GM04503 (cell line): ENCODE measurements at regions not wholly inside any gene's neighbourhood (a gene's known extent, or its start where the extent isn't known, plus 50 kb on each side); places are given as distances from the start of the nearest gene placed in this dataset.
A peak's percentile ranks its signal among the peaks of the same experiment; 100 is the strongest.
"Not testable (repeated sequence)": the region's sequence is repeated elsewhere in the genome, so short reads cannot be mapped to it uniquely, and the experiment has no call there.

ENCODE experiments used
- DNase-seq: peaks from one replicate; pipeline ENCODE4 v3.0.0-alpha.2; 2012; ENCODE audit warnings: low read depth

DNA sequence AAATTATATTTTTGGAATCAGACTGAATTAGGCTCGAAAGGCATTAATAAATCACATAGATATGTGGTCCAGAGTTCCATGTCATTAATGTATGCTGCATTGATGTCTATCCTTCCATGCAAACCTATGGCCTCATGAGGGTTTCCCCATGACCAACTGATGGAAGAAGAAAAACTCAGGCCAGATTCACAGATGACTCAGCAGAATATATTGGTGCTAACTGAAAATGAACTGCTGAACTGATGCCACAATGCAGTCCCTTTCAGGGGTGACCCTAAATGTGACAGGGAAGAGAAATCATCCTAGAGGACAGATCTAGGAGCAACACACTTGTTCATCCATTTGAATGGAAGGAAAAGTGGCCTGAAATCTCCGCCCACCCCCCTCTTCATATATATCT lies 110.5 kb upstream of the KCND3 start:
- no peak for DNase-seq

DNA sequence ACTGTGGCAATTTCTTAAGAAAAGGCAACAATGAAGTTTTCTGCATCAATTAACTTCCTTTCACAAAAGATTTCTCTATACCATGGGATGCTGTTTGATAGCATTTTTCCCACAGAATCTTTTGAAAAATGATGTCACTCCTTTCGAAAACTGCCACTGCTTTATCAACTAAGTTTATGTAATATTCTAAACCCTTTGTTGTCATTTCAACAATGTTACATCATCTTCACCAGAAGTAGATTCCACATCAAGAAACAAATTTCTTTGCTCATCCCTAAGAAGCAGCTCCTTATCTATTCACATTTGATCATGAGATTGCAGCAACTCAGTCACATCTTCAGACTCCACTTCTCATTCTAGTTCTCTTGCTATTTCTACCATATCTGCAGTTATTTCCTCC lies 116.1 kb upstream of the KCND3 start:
- DNase-seq = no peak

DNA sequence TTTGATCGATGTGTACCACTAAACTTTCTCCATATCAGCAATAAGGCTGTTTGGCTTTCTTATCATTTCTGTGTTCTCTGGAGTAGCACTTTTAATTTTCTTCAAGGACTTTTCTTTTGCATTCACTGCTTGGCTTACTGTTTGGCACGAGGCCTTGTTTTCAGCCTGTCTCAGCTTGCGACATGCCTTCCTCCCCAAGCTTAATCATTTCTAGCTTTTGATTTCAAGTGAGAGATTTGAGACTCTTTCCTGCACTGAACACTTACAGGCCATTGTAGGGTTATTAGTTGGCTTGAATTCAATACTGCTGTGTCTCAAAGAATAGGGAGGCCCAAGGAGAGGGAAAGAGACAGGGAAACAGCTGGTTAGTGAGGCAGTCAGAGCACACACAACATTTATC lies 120.6 kb upstream of the KCND3 start:
- no peak for DNase-seq

DNA sequence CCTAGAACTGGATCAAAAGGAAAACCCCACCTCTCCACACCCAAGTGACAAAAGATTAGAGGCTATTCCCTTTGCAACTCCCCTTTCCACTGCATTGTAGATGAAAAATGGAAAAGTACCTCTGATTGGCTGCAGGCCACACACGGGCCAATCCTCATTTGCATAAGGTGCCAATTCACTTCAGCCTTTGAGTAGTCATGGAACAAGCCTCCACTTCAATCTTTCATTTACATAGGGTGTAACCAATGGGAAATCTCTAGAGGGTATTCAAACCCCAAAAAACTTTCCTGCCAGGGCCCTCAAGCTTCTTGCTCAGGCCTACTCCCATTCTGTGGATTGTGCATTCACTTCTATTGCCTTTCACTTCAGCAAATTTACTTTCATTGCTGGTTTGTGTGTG lies 122.3 kb upstream of the KCND3 start:
- no peak for DNase-seq

DNA sequence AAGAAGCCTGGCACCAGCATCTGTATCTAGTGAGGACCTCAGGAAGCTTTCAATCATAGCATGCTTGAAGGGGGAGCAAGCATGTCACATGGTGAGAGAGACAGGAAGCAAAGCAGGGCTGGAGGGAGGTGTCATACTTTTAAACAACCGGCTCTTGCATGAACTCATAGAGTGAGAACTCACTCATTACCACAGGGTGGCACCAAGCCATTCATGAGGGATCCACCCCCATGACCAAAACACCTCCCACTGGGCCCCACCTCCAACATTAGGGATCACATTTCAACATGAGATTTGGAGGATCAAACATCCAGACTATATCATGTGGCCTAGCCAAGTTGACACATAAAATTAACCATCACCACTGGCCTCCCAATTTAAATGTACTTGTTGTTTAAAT lies 125.1 kb upstream of the KCND3 start:
- no peak for DNase-seq

DNA sequence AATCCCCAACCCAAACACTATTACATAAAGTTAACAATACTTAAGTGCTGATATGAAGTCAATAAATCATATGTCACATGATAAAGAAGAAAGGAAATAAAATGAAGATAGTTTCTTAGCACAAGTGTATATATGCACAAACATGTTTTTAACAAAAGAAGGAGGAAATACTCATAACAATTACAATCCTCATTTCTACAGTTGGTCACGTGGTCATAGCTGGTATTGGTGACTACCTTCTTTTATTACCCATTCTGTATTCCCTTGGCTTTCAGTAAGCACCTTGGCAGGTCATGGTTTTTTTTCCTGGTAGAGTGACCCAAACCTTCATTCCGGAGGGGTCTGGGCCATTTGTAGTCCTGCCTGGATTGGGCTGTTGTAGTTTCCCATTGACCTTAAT lies 137.1 kb upstream of the KCND3 start:
- DNase-seq = no peak

DNA sequence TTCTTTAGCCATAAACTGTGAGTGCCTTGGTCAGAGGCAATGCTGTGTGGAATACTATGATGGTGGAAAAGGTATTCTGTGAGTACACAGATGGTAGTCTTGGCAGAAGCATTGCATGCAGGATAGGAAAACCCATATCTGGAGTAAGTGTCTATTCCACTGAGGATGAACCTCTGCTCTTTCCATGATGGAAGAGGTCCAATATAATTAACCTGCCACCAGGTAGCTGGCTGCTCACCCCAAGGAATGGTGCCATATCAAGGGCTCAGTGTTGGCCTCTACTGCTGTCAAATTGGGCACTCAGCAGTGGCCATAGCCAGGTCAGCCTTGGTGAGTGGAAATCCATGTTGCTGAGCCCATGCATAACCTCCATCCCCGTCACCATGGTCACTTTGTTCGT lies 138.1 kb upstream of the KCND3 start:
- DNase-seq = not testable (repeated sequence)

DNA sequence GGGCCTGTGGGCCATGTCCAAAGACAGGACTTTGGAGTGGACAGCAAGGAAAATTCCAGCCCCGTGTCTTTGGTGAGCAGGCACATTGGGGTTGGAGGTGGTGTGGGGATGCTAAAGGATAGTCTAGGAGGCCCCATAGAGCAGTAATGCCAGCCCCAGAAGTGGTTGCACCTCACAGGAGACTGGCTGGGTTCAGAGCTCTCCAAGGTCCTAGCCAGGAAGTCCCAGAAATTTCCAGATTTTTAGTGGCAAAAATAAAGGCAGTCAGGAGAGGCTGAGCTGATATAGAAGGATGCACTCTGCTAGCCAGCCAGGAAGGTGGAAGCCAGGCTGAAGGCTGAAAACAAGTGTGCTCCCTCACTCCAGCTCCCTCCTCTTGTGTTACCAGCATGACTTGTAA lies 144.0 kb upstream of the KCND3 start:
- DNase-seq = no peak

DNA sequence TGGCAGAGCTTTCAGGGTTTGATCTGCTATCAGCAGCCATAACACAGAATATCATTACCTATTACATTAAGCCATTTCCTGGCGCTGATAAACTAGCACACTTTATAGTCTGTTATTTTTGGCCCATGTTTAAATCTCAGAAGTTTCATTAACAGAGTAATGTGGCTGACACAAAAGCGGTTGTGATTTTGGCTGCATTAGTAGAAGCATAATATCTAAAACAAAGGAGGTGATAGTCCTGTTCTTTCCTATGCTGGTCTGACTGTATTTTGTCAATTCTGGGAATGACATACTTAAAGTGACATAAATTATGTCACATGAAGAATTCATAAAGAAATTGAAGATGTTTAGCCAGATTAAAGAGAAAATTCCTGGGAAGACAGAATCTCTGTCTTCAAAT lies 151.3 kb upstream of the KCND3 start:
- no peak for DNase-seq

DNA sequence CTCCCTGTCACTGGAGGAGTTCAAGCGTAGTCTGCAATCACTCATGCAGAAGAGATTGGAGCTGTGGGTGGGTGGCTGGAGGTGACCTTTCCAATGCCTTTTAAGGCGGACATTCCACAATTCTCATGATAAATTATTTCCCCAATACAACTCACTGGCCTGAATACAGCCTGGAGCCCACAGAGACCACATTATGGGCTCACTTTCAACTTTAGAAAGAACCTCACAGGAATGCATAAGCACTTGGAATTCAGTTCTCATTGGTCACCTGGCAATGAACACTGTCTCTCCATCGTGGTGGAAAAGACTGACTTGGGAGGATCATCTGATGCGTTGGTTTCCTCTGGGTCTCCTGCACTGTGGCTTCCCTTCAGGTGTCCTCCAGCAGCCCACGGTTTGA lies 151.8 kb upstream of the KCND3 start:
- no peak for DNase-seq

DNA sequence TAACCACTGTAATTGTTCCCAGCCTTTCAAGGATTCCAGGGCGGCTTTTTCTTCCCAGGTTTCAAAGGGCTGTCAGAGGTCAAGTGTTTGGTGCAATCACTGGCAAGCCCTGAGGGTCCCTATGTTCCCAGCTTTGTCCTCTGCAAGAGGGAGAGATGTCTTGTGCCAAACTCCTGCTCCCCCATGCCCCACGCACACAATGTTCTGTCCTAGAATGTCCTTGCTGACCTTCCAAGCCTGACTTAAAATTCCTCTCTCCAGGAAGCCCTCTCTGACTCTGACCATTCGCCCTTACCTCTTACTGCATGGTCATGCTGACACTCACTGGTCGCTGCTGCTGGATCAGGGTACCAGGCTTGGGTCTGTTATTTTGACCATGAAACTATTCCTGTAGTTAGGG lies 152.5 kb upstream of the KCND3 start:
- DNase-seq = no peak

DNA sequence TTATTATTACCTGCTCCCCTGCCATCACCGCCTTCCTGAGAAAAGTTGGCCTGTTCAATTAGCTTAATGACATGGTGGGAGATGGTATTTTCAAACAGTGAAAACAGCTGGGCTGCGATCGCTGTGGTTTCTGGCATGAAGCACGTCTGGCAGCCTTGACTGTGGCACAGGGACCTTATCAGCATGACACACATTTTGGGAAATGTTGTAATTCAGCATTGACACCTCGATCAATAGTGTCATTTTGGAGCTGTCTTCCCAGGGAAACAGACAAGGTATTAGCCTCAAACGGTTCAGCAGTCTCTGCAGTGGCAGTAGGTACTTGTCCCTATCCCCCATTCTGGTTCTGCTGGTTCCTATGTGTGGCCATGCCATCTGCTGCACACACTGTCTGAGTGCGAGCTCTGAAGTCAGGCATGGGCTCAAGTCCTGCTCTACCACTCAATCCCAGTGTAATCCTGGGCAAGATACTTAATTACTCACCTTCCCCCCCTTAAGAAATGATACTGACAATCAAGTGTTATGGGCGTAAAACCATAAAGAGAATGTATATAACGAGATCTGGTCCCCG lies 154.5 kb upstream of the KCND3 start:
- no peak for DNase-seq

DNA sequence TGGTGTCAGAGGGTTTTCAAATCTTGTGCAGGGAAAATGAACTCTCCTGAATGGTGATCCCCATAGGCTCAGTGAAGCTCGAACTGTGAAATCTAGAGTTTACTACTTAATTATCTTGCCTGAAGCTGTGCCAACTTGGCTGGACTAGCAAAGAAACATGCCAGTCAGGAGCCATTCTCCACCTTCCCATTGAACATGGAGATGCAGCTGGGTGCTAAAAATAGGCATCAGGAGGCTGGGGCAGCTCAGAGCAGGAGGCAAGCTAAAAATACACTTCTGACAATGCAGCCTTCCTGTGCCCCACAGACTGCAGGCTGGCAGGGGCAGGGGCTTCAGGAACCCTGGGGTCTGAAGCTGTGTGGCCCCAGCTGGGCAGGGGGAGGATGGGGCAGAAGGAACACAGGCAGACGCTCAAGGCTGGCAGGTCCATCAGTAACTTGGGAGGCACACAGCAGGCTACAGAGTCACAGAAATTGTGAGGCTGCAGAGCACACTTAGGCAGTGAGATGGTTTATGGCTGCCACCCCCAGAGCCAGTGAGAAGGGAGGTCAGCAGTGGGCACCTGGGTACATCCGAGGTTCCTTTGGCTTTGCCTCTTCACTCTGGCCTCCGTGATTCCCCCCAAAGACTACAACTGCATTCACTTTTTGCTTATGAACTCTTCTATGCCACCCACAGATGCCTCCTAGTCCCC lies 155.4 kb upstream of the KCND3 start:
- no peak for DNase-seq

DNA sequence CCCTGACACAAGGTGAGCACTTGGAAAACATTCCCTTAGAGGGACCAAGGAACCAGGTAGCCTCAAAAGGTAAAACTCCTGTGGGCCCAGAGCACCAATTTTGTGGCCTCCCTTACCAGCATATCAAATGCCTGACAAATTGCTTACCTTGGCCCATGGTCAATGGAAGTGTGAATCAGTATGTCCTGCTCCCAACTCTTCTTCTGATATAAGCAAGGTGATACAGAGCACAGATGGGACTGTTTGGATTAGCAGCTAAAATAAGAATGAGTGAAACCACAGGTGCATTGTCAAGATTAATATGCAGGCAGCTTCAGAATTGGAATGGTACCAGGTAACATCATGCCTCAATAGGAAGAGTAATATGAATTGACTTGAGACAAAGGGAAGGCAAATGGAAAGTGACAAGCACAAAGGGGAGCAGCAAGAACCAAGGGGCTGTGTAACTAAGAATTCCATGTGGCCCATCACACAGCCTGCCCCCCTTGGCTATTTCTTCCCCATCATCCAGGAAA lies 156.8 kb upstream of the KCND3 start:
- DNase-seq = no peak

DNA sequence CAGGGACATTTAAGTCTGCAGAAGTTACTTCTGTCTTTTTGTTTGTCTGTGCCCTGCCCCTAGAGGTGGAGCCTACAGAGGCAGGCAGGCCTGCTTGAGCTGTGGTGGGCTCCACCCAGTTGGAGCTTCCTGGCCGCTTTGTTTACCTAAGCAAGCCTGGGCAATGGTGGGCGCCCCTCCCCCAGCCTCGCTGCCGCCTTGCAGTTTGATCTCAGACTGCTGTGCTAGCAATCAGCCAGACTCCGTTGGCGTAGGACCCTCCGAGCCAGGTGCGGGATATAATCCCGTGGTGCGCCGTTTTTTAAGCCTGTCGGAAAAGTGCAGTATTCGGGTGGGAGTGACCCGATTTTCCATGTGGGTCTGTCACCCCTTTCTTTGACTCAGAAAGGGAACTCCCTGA lies 170.7 kb upstream of the KCND3 start:
- not testable (repeated sequence) for DNase-seq

DNA sequence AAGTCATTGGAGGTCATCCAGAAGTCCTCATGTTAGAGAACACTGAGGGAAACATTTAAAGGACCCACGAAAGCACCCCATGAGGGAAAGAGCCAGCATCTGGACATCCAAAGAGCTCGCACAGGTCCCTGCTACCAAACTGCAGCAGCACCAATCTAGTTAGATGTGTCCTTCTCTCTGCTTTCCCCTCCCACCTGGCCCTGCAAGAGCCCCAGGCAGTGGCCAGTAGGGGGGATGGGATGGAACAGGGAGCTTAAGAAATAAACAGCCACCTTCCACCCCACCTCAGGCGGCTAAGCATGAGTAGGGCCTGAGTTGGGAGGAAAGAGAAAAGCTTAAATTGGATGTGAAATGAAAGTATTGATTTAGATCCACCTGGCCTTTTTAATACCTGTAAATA lies 175.9 kb upstream of the KCND3 start:
- no peak for DNase-seq

DNA sequence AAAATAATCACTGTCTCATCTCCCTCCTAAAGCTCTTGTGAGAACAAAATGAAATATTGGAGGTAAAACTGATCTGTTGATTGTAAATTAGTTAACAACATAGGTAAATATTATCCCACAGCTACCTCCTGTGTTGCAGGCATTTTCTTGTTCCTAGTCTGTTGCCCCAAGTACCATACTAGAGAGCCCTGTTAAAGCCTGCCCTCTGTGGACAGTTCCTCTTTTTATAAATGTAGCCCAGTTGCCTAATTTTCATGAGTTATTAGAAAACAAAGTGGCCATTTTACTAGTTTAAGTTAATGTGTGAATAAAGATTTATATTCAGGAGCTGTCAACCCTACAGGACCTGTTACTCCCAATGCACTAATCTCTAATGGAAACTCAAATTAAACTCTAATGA lies 180.0 kb upstream of the KCND3 start:
- no peak for DNase-seq

DNA sequence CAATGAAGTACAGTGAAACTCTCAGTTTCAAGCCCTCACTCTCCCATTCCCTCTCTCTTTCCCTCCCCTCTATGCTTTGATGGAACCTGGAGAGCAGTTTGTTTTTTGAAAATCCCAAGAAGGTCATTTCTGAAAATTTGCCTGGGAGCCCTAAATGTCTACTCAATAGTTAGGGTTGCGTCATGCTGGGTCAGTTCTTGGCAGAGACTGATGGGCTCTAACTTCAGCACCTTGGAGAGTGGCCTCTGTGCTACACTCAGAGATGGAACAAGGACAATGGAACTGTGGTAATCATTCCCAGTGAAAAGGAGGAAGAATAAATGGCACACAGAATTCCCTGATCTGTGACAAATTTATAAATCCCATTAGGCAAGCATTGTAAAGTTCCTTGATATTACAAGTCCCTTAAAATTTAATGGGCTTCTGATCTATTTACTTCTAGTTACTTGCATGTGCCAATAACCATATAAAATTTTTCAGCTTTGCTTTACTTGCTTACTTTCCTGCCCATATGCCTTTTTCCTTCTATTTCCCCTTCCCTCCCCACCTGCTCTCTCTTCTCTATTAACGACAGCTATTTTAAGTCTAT lies 182.9 kb upstream of the KCND3 start:
- peak; percentile 3 for DNase-seq

DNA sequence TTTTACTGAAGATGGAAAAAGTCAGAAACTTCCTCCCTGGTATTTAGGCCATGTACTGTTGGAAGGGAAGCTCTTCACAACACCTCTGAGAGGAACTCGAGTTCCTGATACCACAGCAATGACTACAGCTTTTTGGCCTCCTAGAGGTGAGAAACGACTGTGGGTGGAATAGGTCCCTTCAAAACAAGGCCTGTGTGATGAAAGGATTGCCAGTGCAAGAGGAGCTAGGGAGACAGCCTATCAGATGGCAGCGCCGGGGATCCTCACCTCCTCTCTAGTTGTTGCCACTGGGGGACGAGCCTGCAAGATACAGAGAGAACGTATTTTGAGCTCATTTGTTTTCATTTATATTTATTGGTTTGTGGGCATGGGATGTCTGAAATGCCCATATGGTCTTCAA lies 187.8 kb upstream of the KCND3 start:
- DNase-seq = no peak

DNA sequence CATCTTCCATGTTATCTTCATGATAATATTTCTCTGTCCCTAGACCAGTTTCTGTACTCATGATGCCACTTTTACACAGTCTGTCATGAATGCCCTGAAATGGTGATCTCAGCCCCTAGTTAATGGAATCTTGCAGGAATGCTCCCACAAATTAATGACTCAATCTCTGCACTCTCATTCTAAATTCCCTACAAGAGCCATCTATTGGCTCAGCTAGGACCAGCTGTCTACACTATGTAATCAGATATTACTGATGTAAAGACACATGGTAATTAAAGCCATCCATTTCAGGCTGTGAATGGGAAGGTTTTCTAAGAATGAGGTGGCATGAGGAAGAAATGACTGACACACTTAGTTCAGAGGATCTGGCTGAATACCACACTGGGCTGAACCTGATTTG lies 199.1 kb upstream of the KCND3 start:
- DNase-seq = no peak

DNA sequence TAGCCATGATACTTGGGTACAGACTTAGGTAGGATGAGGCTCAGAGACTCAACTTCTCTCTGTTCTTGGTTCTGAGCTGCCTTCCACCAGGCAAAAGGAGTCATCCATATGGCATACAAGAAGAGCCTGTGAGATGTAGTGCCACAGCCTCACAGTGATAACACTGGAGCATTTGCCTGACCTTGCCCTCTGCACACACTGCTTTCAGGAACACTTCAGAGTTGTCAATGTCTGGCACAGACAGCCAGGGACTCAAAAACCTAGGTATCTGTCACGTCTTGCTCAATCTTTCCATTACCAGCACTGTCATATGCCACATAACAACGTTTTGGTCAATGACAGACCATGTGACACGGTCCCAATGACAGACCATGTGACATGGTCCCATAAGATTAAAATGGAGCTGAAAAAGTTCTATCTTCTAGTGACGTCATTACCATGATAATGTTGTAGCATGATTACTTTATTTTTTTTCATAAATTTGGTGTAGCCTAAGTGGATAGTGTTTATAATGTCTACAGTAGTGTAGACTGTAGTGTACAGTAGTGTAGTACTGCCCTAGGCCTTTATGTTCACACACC lies 199.9 kb upstream of the CTTNBP2NL start:
- DNase-seq = no peak

DNA sequence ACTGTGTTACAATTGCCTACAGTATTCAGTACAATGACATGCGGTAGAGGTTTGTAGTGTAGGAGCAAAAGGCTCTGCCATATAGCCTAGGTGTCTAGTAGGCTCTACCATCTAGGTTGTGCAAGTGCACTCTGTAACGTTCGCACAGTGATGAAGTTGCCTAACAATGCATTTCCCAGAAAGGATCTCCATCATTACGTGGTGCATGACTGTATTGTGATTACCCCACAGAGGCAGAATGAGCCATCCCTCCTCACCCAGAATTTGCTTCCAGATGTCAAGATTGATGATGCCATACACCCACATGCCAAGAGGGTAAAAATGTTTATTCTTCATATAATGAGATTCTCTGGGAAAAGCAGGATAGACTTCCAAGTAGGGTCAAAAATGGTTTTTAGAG lies 199.3 kb upstream of the CTTNBP2NL start:
- no peak for DNase-seq

DNA sequence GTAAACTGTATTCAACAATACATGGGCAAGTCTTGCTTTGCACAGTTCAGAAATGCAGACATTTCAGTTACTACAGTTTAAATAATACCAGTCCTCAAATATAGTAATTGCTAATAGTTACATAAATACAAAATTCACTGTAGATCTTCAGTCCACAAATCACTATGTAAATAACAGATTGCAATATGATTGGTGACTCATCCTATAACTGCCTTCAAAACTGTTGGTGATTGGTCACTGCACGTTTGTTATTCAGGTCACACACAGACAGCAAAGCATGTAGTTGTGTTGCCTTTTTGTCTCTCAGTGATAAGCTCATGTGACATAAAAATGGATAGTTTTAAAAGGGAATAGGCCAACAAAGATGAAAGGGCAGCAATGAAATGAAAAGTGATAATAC lies 186.5 kb upstream of the CTTNBP2NL start:
- no peak for DNase-seq
